ENCODE measurements at regions not wholly inside any gene's neighbourhood (a gene's known extent, or its start where the extent isn't known, plus 50 kb on each side); places are given as distances from the start of the nearest gene placed in this dataset.

GRCh38 chr2:228408529-228409227 lies 227.2 kb upstream of the SPHKAP start:
- Histone ChIP-seq H3K36me3 (replicated peaks; ENCODE audit: insufficient read depth, low read depth) (no peaks in the 10 kb centered on the region), H3K27me3 (no peaks in the 10 kb centered on the region), H3K4me2 (no peak overlapping the region), H3K9me3 (ENCODE audit: low read depth) (no peaks in the 10 kb centered on the region), H3K27ac (no peak overlapping the region), H3K79me2 (no peaks in the 10 kb centered on the region), H4K20me1 (ENCODE audit: insufficient read depth, poor library complexity, severe bottlenecking) (no peaks in the 10 kb centered on the region), H3K9me2 (replicated peaks; ENCODE audit: insufficient read depth) (no peaks in the 10 kb centered on the region), H3K4me3 (no peak overlapping the region), H2AFZ (no peak overlapping the region), H3K4me1 (ENCODE audit: insufficient read depth) (no peaks in the 10 kb centered on the region)
- TF ChIP-seq EZH2 (IDR thresholded peaks at IDR 0.05; ENCODE audit: borderline replicate concordance) (no peak), CTCF (IDR thresholded peaks at IDR 0.05; ENCODE audit: poor library complexity) (no peak), EZH2phosphoT487 (IDR thresholded peaks at IDR 0.05; ENCODE audit: low read depth, severe bottlenecking, unreplicated experiment) (no peak)
- no peak for DNase-seq (ENCODE audit: low spot score)
- 84% methylated on average over 4 of the region's 4 CpGs for WGBS (ENCODE audit: low lambda C conversion rate, missing lambda C conversion rate)

GRCh38 chr2:228407821-228408220 lies 226.3 kb upstream of the SPHKAP start:
- Histone ChIP-seq H4K20me1 (ENCODE audit: insufficient read depth, poor library complexity, severe bottlenecking) (no peaks in the 10 kb centered on the region), H3K9me2 (replicated peaks; ENCODE audit: insufficient read depth) (no peaks in the 10 kb centered on the region), H3K9me3 (ENCODE audit: low read depth) (no peaks in the 10 kb centered on the region), H3K4me2 (no peak overlapping the region), H3K36me3 (replicated peaks; ENCODE audit: insufficient read depth, low read depth) (no peaks in the 10 kb centered on the region), H3K27ac (no peak overlapping the region), H3K79me2 (no peaks in the 10 kb centered on the region), H3K4me3 (no peak overlapping the region), H3K4me1 (ENCODE audit: insufficient read depth) (no peaks in the 10 kb centered on the region), H2AFZ (no peak overlapping the region), H3K27me3 (no peaks in the 10 kb centered on the region)
- no peak for TF ChIP-seq CTCF (IDR thresholded peaks at IDR 0.05; ENCODE audit: poor library complexity)
- no peak for TF ChIP-seq EZH2 (IDR thresholded peaks at IDR 0.05; ENCODE audit: borderline replicate concordance)
- TF ChIP-seq EZH2phosphoT487 (IDR thresholded peaks at IDR 0.05; ENCODE audit: low read depth, severe bottlenecking, unreplicated experiment) = no peak
- no peak for DNase-seq (ENCODE audit: low spot score)

- Histone ChIP-seq H3K9me3 (ENCODE audit: low read depth) (no peaks in the 10 kb centered on the region), H3K27me3 (no peaks in the 10 kb centered on the region), H3K4me1 (ENCODE audit: insufficient read depth) (no peaks in the 10 kb centered on the region), H3K9me2 (replicated peaks; ENCODE audit: insufficient read depth) (no peaks in the 10 kb centered on the region), H3K36me3 (replicated peaks; ENCODE audit: insufficient read depth, low read depth) (no peaks in the 10 kb centered on the region), H3K4me3 (no peak overlapping the region), H4K20me1 (ENCODE audit: insufficient read depth, poor library complexity, severe bottlenecking) (no peaks in the 10 kb centered on the region), H3K79me2 (no peaks in the 10 kb centered on the region), H3K4me2 (no peak overlapping the region), H3K27ac (no peak overlapping the region), H2AFZ (no peak overlapping the region)
- no peak for DNase-seq (ENCODE audit: low spot score)
- 73% methylated on average over 2 of the region's 3 CpGs for WGBS (ENCODE audit: low lambda C conversion rate, missing lambda C conversion rate)
- no peak for TF ChIP-seq EZH2phosphoT487 (IDR thresholded peaks at IDR 0.05; ENCODE audit: low read depth, severe bottlenecking, unreplicated experiment)
- TF ChIP-seq EZH2 (IDR thresholded peaks at IDR 0.05; ENCODE audit: borderline replicate concordance) = no peak
- no peak for TF ChIP-seq CTCF (IDR thresholded peaks at IDR 0.05; ENCODE audit: poor library complexity)
Measured at GRCh38 chr2:228401065-228401912, 219.8 kb upstream of the SPHKAP start.
